GM18505 (cell line): ENCODE measurements at regions not wholly inside any gene's neighbourhood (a gene's known extent, or its start where the extent isn't known, plus 50 kb on each side); places are given as distances from the start of the nearest gene placed in this dataset.
"Not testable (repeated sequence)": the region's sequence is repeated elsewhere in the genome, so short reads cannot be mapped to it uniquely, and the experiment has no call there.

Experiments used
- ATAC-seq: cut with Tn5 transposase; IDR thresholded peaks from one replicate; pipeline ENCODE4 v1.9.1; 2021; ENCODE audit not compliant: unreplicated experiment
- POLR2A ChIP-seq: IDR thresholded peaks from 4 replicates; pipeline ENCODE4 v1.6.1; 2011; ENCODE audit warnings: borderline replicate concordance; ENCODE audit not compliant: insufficient read depth, insufficient read length; ENCODE audit errors: extremely low read depth

GRCh38 chr5:124884114-124884513 lies 137.7 kb upstream of the ZNF608 start:
- TF ChIP-seq POLR2A = no peak
- no peak for ATAC-seq

- TF ChIP-seq POLR2A = no peak
- ATAC-seq = no peak
Observed at GRCh38 chr5:124885490-124885889, 139.1 kb upstream of the ZNF608 start.

- no peak for TF ChIP-seq POLR2A
- no peak for ATAC-seq
Observed at GRCh38 chr5:124887223-124887622, 140.8 kb upstream of the ZNF608 start.

GRCh38 chr5:124888050-124888506 lies 141.6 kb upstream of the ZNF608 start:
- no peak for ATAC-seq
- no peak for TF ChIP-seq POLR2A

GRCh38 chr5:124888622-124889485 lies 142.4 kb upstream of the ZNF608 start:
- no peak for ATAC-seq
- TF ChIP-seq POLR2A = no peak

GRCh38 chr5:124889486-124889825 lies 143.0 kb upstream of the ZNF608 start:
- no peak for ATAC-seq
- TF ChIP-seq POLR2A = no peak

GRCh38 chr5:124889850-124890249 lies 143.4 kb upstream of the ZNF608 start:
- no peak for ATAC-seq

GRCh38 chr5:124890442-124890841 lies 144.0 kb upstream of the ZNF608 start:
- ATAC-seq = not testable (repeated sequence)

More at GRCh38 chr5:124889850-124890249, 143.4 kb upstream of the ZNF608 start:
- no peak for TF ChIP-seq POLR2A

GRCh38 chr5:124891179-124891578 lies 144.7 kb upstream of the ZNF608 start:
- no peak for ATAC-seq
- no peak for TF ChIP-seq POLR2A

- ATAC-seq = no peak
- TF ChIP-seq POLR2A = no peak
Observed at GRCh38 chr5:124892185-124892848, 145.9 kb upstream of the ZNF608 start.

- no peak for ATAC-seq
- TF ChIP-seq POLR2A = no peak
Observed at GRCh38 chr5:124894541-124894940, 148.1 kb upstream of the ZNF608 start.

- ATAC-seq = no peak
Observed at GRCh38 chr5:124895236-124895635, 148.8 kb upstream of the ZNF608 start.

GRCh38 chr5:124901081-124901480 lies 154.6 kb upstream of the ZNF608 start:
- ATAC-seq = no peak
- no peak for TF ChIP-seq POLR2A

More at GRCh38 chr5:124895236-124895635, 148.8 kb upstream of the ZNF608 start:
- no peak for TF ChIP-seq POLR2A
